ENCODE measurements at regions not wholly inside any gene's neighbourhood (a gene's known extent, or its start where the extent isn't known, plus 50 kb on each side); places are given as distances from the start of the nearest gene placed in this dataset.

DNA sequence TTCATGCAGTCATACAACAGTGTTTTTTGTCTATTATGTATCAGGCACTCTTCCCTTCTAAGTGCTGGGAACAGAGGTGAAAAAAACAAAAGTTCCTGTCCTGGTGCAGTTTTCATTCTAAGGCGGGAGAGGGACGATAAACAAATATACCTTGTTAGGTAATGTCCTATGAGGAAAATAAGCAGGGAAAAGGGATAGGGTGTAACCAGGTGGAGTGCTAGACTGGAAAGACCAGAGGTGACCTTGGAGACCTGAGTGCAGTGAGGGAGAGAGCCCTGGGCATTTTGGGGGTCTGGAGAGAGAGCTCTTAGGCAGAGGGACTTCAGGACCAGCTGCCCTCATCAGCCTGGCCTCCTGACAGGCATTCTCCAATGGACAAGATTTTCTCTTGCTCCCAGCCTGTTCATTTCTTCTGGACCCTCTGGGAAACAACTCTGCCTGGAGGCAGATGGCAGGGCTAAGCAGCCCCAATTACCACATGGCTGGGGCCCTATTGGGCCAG, 97.2 kb upstream of the TJP1 start:
- no peak for DNase-seq

GRCh38 chr15:29917600-29918597, 95.6 kb upstream of the TJP1 start:
- no peak for DNase-seq

DNA sequence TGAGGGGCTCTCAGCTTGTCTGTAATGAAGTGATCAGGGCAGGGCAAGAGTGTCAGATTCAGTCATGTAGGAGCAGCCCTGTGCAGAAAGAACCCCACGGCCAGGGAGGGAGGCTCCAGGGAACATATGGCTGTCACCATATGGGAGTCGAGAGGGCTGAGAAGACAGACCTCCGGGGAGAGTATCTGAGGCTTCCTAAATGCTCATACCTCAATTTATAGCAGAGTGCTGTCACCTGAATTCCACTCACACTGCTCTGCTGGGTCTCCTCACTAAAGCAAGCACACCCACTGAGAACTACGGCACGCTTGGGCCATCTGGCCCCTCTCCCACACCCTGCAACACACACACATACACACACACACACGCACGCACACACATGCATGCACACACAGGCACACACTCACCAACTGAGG, 92.3 kb upstream of the TJP1 start:
- no peak for DNase-seq

GRCh38 chr15:29913528-29914135, 91.4 kb upstream of the TJP1 start:
- DNase-seq: no peak

DNA sequence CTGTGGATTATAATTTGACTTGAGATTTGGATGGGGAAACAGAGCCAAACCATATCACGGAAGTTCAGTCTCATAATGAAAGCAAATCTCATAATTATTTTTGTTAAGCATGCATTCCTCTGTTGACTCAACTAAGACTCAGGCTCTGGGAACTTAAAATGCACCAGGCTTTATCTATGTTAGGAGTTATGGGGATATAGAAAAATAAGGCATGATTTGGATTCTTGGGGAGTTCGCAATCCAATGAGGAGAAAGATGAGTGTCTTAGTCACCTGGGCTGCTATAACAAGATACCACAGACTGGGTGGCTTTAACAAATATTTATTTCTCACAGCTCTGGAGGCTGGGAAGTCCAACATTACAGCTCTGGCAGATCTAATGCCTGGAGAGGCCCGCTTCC, 89.4 kb upstream of the TJP1 start:
- DNase-seq: no peak

- no peak for DNase-seq
Observed at GRCh38 chr15:29910068-29910467, 87.8 kb upstream of the TJP1 start.

- DNase-seq: no peak
Observed at GRCh38 chr15:29904757-29905417, 82.6 kb upstream of the TJP1 start.

DNA sequence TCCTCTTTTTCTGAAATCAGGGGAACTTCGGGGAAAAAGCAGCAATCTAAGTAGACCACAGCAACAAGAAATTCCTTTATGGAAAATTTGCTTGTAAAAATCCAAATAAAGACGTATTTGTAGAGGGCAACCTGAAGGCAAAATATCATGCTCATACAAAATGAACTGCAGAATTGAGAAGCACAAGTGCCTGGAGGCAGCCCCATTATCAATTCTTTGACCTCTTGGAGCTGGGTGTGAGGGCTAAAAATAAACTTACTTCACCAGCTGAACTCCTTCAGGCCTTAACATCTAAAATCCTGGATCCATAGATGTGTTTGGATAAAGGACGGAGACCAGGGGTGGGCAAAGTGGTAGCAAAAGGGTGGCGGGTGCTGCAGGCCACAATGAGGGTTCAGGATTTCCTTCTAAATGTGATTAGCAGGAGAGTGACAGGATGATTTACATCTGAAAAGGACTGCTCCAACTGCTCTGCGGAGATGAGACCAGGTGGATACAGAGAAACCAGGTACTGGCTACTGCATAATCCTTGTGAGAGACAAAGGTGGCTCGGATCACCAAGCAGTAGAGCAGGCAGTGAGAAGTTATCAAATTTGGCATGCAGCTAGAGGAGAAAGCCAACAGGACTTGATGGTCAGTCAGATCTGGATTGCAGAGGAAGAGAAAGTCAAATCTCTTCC, 81.7 kb upstream of the TJP1 start:
- no peak for DNase-seq

- DNase-seq: no peak
Observed at GRCh38 chr15:29903028-29903427, 80.8 kb upstream of the TJP1 start.

DNA sequence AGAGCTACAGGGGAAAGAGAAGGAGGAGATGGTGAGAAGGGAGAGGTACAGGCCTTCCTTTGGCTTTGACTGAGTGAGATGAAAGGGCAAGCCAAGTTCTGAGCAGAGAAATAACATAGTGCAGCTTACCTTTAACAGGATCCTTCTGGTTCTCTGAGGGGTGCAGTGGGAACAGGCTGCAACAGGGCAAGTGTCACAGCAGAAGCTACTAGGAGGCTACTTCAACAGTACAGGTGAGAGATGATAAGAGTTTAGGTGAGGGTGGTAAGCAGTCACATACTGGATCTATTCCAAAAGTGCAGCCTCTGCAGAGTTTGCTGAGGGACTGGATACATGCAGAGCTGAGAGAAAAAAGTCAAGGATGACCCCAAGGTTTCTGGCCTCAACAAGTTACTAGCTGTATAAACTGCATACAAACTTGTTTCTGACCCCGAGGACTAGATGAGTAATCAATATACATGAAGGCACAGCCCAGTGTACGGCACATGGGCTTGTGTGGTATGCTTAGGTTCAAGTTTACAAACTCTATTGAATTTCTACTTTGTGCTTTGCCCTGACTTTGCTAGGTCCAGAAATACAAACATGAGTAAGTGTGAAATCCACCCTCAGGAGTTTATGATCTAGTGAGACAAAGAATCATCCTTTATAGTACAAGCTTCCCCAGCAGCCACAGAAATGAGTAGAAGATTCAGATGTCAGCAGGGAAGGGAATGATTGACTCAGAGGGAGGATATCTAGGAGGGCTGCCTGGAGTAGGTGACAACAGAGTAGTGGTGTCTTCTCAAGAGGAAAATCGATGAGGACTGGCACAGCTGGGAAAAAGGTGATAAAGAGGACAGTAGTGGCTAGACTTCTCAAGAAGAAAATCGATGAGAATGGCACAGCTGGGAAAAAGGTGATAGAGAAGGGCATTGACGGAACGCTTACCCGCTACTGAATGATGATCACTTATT, 78.2 kb upstream of the TJP1 start:
- DNase-seq: no peak

DNA sequence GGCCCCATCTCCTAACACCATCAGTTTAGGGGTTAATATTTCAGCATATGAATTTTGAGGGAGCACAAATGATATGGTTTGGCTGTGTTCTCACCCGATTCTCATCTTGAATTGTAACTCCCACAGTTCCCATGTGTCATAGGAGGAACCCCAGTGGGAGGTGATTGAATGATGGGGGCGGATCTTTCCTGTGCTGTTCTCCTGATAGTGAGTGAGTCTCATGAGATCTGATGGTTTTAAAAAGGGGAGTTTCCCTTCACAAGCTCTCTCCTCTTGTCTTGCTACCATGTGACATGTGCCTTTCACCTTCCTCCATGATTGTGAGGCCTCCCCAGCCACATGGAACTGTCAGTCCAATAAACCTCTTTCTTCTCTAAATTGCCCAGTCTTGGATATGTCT, 73.8 kb upstream of the TJP1 start:
- peak in 12 of 56 donors; percentile 18 to 64 (median 44) for DNase-seq

DNA sequence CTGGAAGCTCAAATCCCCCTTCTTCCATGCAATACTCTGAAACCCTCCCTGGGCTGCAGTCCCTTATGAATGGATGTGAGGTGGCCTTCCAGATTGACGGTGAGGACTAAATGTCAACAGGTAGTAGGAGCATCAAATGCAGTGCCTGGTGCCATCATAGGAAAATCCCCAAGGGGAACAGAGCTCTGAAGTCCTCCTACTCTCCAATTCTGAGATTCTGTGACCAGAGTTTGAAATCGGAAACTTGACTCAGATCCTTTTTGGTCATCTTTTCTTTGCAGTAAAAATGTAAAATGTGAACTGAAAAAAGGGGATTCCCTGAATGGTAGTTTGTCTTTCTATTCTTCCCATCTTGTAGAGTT, 68.8 kb upstream of the TJP1 start:
- DNase-seq: no peak

- DNase-seq: peak in 2 of 56 donors; percentile 14 to 24
Observed at GRCh38 chr15:29890336-29891095, 68.2 kb upstream of the TJP1 start.

- DNase-seq: no peak
Observed at GRCh38 chr15:29889542-29890329, 67.5 kb upstream of the TJP1 start.

GRCh38 chr15:29888646-29889045, 66.4 kb upstream of the TJP1 start:
- peak in 32 of 56 donors; percentile 11 to 60 (median 32) for DNase-seq

- DNase-seq: no peak
Observed at GRCh38 chr15:29887721-29888120, 65.5 kb upstream of the TJP1 start.

GRCh38 chr15:29885183-29885582, 62.9 kb upstream of the TJP1 start:
- DNase-seq: no peak

DNA sequence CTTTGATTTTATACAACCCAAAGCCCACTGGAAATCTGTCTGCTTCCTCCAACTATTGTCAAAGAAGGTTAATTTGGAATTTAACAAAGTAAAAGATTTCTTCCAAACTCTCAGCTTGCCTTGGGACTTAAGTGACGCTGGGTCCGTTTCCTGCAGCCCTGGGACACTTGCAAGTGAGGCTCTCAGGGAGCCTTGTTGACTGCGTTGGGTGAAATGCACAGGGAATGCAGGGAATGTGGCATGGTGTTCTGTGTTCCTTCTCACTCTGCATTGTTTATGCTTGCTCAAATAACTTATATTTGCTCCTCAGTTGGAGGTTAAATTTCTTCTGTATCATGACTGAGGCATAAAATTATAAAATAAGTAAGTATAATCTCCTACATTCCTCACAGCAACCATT, 60.9 kb upstream of the TJP1 start:
- DNase-seq: peak in 2 of 56 donors; percentile 8 to 15

GRCh38 chr15:29880886-29881285, 58.6 kb upstream of the TJP1 start:
- no peak for DNase-seq

Data from nucleus accumbens (tissue), 56 donors.